Stimulated activated CD8-positive, alpha-beta memory T cell treated with anti-CD3 and anti-CD28 coated beads, Interleukin-15, amount 100 ng/mL, for 4 hours (primary cell): ENCODE measurements at regions not wholly inside any gene's neighbourhood (a gene's known extent, or its start where the extent isn't known, plus 50 kb on each side); places are given as distances from the start of the nearest gene placed in this dataset.

Source experiments
- DNase-seq, 2 donors: peaks; one replicate each; pipeline ENCODE4 v3.0.0-alpha.2; 2020; ENCODE audit warnings: low read depth in 2 of 2

GRCh38 chr10:128281861-128282260, 155.6 kb upstream of the MKI67 start:
- no peak for DNase-seq

- no peak for DNase-seq
These were observed 160.0 kb upstream of the MKI67 start for GRCh38 chr10:128286141-128286761.

GRCh38 chr10:128286762-128287500, 160.7 kb upstream of the MKI67 start:
- DNase-seq: no peak

- no peak for DNase-seq
These were observed 161.7 kb upstream of the MKI67 start for GRCh38 chr10:128287921-128288320.

- no peak for DNase-seq
These were observed 163.4 kb upstream of the MKI67 start for GRCh38 chr10:128289621-128290020.

GRCh38 chr10:128295003-128295402, 168.8 kb upstream of the MKI67 start:
- no peak for DNase-seq

- no peak for DNase-seq
These were observed 170.2 kb upstream of the MKI67 start for GRCh38 chr10:128296253-128297007.

GRCh38 chr10:128297709-128298378, 171.6 kb upstream of the MKI67 start:
- DNase-seq: no peak

GRCh38 chr10:128298587-128298986, 172.4 kb upstream of the MKI67 start:
- no peak for DNase-seq

GRCh38 chr10:128300290-128300824, 174.1 kb upstream of the MKI67 start:
- DNase-seq: no peak

GRCh38 chr10:128301051-128301450, 174.8 kb upstream of the MKI67 start:
- no peak for DNase-seq

GRCh38 chr10:128302808-128303207, 176.6 kb upstream of the MKI67 start:
- DNase-seq: no peak

GRCh38 chr10:128304271-128304670, 178.0 kb upstream of the MKI67 start:
- DNase-seq: no peak

GRCh38 chr10:128305601-128306345, 179.6 kb upstream of the MKI67 start:
- DNase-seq: no peak

GRCh38 chr10:128306535-128306934, 180.3 kb upstream of the MKI67 start:
- DNase-seq: no peak

GRCh38 chr10:128306966-128307365, 180.7 kb upstream of the MKI67 start:
- DNase-seq: no peak

GRCh38 chr10:128307820-128308219, 181.6 kb upstream of the MKI67 start:
- no peak for DNase-seq

- DNase-seq: no peak
These were observed 184.9 kb upstream of the MKI67 start for GRCh38 chr10:128310971-128311658.

GRCh38 chr10:128312250-128312649, 186.0 kb upstream of the MKI67 start:
- DNase-seq: no peak

GRCh38 chr10:128314686-128315085, 188.5 kb upstream of the MKI67 start:
- DNase-seq: no peak
